HEK293 (cell line): ENCODE measurements at regions not wholly inside any gene's neighbourhood (a gene's known extent, or its start where the extent isn't known, plus 50 kb on each side); places are given as distances from the start of the nearest gene placed in this dataset.

Source experiments
- CTCF ChIA-PET: fragments of 350-600 bp; formaldehyde crosslinking; extraction: SDS; loops from one replicate; lab custom pipeline; 2021; ENCODE audit warnings: antibody characterized with exemption; lab: Yijun Ruan, JAX
- POLR2A ChIA-PET: fragments of 300-600 bp; formaldehyde crosslinking; extraction: SDS; loops from one replicate; lab custom pipeline; 2020; ENCODE audit warnings: antibody characterized with exemption, inconsistent platforms; lab: Yijun Ruan, JAX
- H3K27ac ChIP-seq: fragments of 200-500 bp; sonication (Bioruptor generic); 2 replicates; pipeline ENCODE4 v1.5.1; 2014; ENCODE audit warnings: low read depth, low read length, control low read depth, inconsistent platforms; ENCODE audit errors: extremely low read depth
- H3K36me3 ChIP-seq, 2 experiments: fragments of 200-500 bp in 1 of 2; sonication (Bioruptor generic) in 1 of 2; 1 replicate in 1 of 2; 2 replicates in 1 of 2; pipeline ENCODE4 v1.5.1; 2014 to 2017; ENCODE audit warnings: inconsistent platforms in 2 of 2, low read length in 2 of 2; ENCODE audit not compliant: control insufficient read depth in 2 of 2, insufficient read depth in 1 of 2
- H3K4me1 ChIP-seq: fragments of 200-500 bp; sonication (Bioruptor generic); 2 replicates; pipeline ENCODE4 v1.5.1; 2014; ENCODE audit warnings: mild to moderate bottlenecking, low read length, inconsistent platforms; ENCODE audit not compliant: control insufficient read depth, insufficient read depth
- H3K4me3 ChIP-seq: 2 replicates; pipeline ENCODE4 v1.5.1; 2011; ENCODE audit warnings: low read depth, mild to moderate bottlenecking, control low read depth, low read length, moderate library complexity
- H3K9me3 ChIP-seq: fragments of 200-500 bp; sonication (Bioruptor generic); 2 replicates; pipeline ENCODE4 v1.5.1; 2014; ENCODE audit warnings: low read depth, low read length, inconsistent platforms; ENCODE audit not compliant: control insufficient read depth, insufficient read depth
- BCL11B ChIP-seq: fragments of 450-650 bp; formaldehyde crosslinking; IDR thresholded peaks from 2 replicates; pipeline ENCODE4 v1.5.1; 2016; ENCODE audit warnings: low read depth, missing biosample characterization, missing genetic modification characterization
- BCL6B ChIP-seq: fragments of 450-650 bp; formaldehyde crosslinking; IDR thresholded peaks from 2 replicates; pipeline ENCODE4 v1.5.1; 2017; ENCODE audit warnings: missing biosample characterization, missing genetic modification characterization
- IKZF3 ChIP-seq: fragments of 450-650 bp; IDR thresholded peaks from 2 replicates; pipeline ENCODE4 v1.5.0; 2018; ENCODE audit warnings: missing biosample characterization, mild to moderate bottlenecking, missing genetic modification characterization, moderate library complexity
- OSR2 ChIP-seq: fragments of 450-650 bp; formaldehyde crosslinking; IDR thresholded peaks from 2 replicates; pipeline ENCODE4 v1.5.1; 2016; ENCODE audit warnings: missing biosample characterization, missing genetic modification characterization
- PRDM10 ChIP-seq: fragments of 450-650 bp; formaldehyde crosslinking; IDR thresholded peaks from 2 replicates; pipeline ENCODE4 v1.5.1; 2016; ENCODE audit warnings: missing biosample characterization, missing genetic modification characterization
- SP3 ChIP-seq: fragments of 450-650 bp; formaldehyde crosslinking; IDR thresholded peaks from 2 replicates; pipeline ENCODE4 v1.5.1; 2016; ENCODE audit warnings: missing biosample characterization, missing genetic modification characterization
- YY2 ChIP-seq: fragments of 450-650 bp; formaldehyde crosslinking; IDR thresholded peaks from 2 replicates; pipeline ENCODE4 v1.5.1; 2016; ENCODE audit warnings: missing biosample characterization, missing genetic modification characterization
- ZBTB7A ChIP-seq: fragments of 450-650 bp; formaldehyde crosslinking; IDR thresholded peaks from 2 replicates; pipeline ENCODE4 v1.5.1; 2016; ENCODE audit warnings: low read depth, missing biosample characterization, missing genetic modification characterization
- ZNF112 ChIP-seq: fragments of 450-650 bp; formaldehyde crosslinking; IDR thresholded peaks from 2 replicates; pipeline ENCODE4 v1.5.0; 2017; ENCODE audit warnings: missing biosample characterization, missing genetic modification characterization
- ZNF16 ChIP-seq: fragments of 450-650 bp; formaldehyde crosslinking; IDR thresholded peaks from 2 replicates; pipeline ENCODE4 v1.5.1; 2016; ENCODE audit warnings: low read depth, missing biosample characterization, missing genetic modification characterization
- ZNF354C ChIP-seq: fragments of 450-650 bp; formaldehyde crosslinking; IDR thresholded peaks from 2 replicates; pipeline ENCODE4 v1.5.1; 2016; ENCODE audit warnings: missing biosample characterization, missing genetic modification characterization, low read depth, borderline replicate concordance
- ZNF37A ChIP-seq: fragments of 450-650 bp; IDR thresholded peaks from 2 replicates; pipeline ENCODE4 v1.5.1; 2018; ENCODE audit warnings: missing biosample characterization, missing genetic modification characterization
- ZNF48 ChIP-seq: fragments of 450-650 bp; formaldehyde crosslinking; IDR thresholded peaks from 2 replicates; pipeline ENCODE4 v1.5.1; 2016; ENCODE audit warnings: missing biosample characterization, missing genetic modification characterization
- ZNF600 ChIP-seq: fragments of 450-650 bp; formaldehyde crosslinking; IDR thresholded peaks from 2 replicates; pipeline ENCODE4 v1.5.1; 2016; ENCODE audit warnings: missing biosample characterization, missing genetic modification characterization
- ZNF660 ChIP-seq: fragments of 450-650 bp; IDR thresholded peaks from 2 replicates; pipeline ENCODE4 v1.5.1; 2018; ENCODE audit warnings: missing biosample characterization, mild to moderate bottlenecking, missing genetic modification characterization
- ZNF664 ChIP-seq: fragments of 450-650 bp; formaldehyde crosslinking; IDR thresholded peaks from 2 replicates; pipeline ENCODE4 v1.5.1; 2016; ENCODE audit warnings: missing biosample characterization, missing genetic modification characterization
- ZSCAN23 ChIP-seq: fragments of 450-650 bp; formaldehyde crosslinking; IDR thresholded peaks from 2 replicates; pipeline ENCODE4 v1.5.1; 2016; ENCODE audit warnings: missing biosample characterization, missing genetic modification characterization
- ZXDB ChIP-seq: fragments of 450-650 bp; formaldehyde crosslinking; IDR thresholded peaks from 2 replicates; pipeline ENCODE4 v1.5.1; 2016; ENCODE audit warnings: missing biosample characterization, missing genetic modification characterization
- TF ChIP-seq, protein P1 (sequence below): fragments of 450-650 bp; formaldehyde crosslinking; IDR thresholded peaks from 2 replicates; pipeline ENCODE4 v1.5.1; 2017; ENCODE audit warnings: missing biosample characterization, mild to moderate bottlenecking, missing genetic modification characterization, moderate library complexity

DNA sequence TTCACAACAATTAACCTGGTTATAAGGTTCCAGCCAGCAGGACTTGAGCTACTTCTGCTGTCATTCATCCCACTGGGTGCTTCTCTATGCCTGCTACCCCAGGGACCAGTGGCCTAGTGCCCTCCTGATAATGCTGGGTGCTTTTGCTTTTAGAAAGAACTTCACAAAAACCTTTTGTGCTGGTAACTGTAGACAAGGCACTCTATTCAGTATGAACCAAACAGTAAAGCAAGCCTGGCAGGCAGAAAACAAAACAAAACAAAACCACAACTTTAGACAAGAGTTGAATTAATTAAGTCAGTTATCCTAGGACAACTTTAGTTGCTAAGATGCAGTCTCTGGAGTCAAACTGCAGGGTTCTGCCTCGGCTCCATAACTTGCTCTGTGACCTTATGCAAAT is 61.9 kb upstream of the ADGRL2 start:
- POLR2A ChIA-PET: no interaction called here
- TF ChIP-seq PRDM10 (no peak), ZXDB (no peak), ZNF354C (no peak), IKZF3 (tag by site-specific recombination) (no peak), SP3 (tag by site-specific recombination) (no peak), ZSCAN23 (tag by site-specific recombination) (no peak), BCL6B (tag by site-specific recombination) (no peak), ZNF48 (tag by site-specific recombination) (no peak), BCL11B (no peak), ZBTB7A (tag by site-specific recombination) (no peak), YY2 (tag by site-specific recombination) (no peak)
- TF ChIP-seq, protein P1, sequence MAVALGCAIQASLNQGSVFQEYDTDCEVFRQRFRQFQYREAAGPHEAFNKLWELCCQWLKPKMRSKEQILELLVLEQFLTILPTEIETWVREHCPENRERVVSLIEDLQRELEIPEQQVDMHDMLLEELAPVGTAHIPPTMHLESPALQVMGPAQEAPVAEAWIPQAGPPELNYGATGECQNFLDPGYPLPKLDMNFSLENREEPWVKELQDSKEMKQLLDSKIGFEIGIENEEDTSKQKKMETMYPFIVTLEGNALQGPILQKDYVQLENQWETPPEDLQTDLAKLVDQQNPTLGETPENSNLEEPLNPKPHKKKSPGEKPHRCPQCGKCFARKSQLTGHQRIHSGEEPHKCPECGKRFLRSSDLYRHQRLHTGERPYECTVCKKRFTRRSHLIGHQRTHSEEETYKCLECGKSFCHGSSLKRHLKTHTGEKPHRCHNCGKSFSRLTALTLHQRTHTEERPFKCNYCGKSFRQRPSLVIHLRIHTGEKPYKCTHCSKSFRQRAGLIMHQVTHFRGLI: no peak
- TF ChIP-seq, all 188 proteins: peak for 0
- no peaks in the 10 kb centered on the region for H3K9me3 ChIP-seq
- no peak overlapping the region for H3K27ac ChIP-seq
- CTCF ChIA-PET: no interaction called here
- H3K4me3 ChIP-seq: no peak overlapping the region
- no peaks in the 10 kb centered on the region for H3K36me3 ChIP-seq
- H3K4me1 ChIP-seq: no peaks in the 10 kb centered on the region

GRCh38 chr1:81733480-81733879 is 67.3 kb upstream of the ADGRL2 start:
- Histone ChIP-seq H3K4me3 (no peak overlapping the region), H3K9me3 (no peaks in the 10 kb centered on the region), H3K4me1 (no peaks in the 10 kb centered on the region), H3K36me3 (no peaks in the 10 kb centered on the region), H3K27ac (no peak overlapping the region)
- ChIA-PET CTCF (interaction anchor here (0.8 kb wide), 1 partner anchor 182 kb away, joined by 3 read pairs; no protein-coding TSS in a partner anchor), POLR2A (no interaction called here)
- no peak for TF ChIP-seq ZNF112 (tag by site-specific recombination)
- no peak for TF ChIP-seq ZNF664 (tag by site-specific recombination)
- TF ChIP-seq ZNF16: no peak
- no peak for TF ChIP-seq ZNF660
- no peak for TF ChIP-seq OSR2 (tag by site-specific recombination)
- TF ChIP-seq ZNF600 (tag by site-specific recombination): no peak
- no peak for TF ChIP-seq ZNF37A (tag by site-specific recombination)
